Heart left ventricle (tissue), 13 donors: ENCODE measurements at regions not wholly inside any gene's neighbourhood (a gene's known extent, or its start where the extent isn't known, plus 50 kb on each side); places are given as distances from the start of the nearest gene placed in this dataset.

Experiments used
- POLR2A ChIP-seq, 2 donors: fragments of 450-650 bp; IDR thresholded peaks; one replicate each; pipeline ENCODE4 v1.6.1; 2017; ENCODE audit warnings: antibody characterized with exemption in 2 of 2, mild to moderate bottlenecking in 2 of 2, moderate library complexity in 2 of 2
- TF ChIP-seq, protein P1 (sequence below), 12 donors: fragments of 200-600 bp; sonication (generic) in 4 of 12; IDR thresholded peaks; one replicate each; pipeline versions ENCODE4 v1.5.0 to v1.8.0; 2018 to 2022; ENCODE audit warnings: antibody characterized with exemption in 12 of 12, mild to moderate bottlenecking in 5 of 12
- donor health status: ischemic (EF 13 %, LVEDD 7.1; RV severe dilation, severe dysfunction).
- donor health status: DM: no; HTN: yes; CAD: no.
- donor health status: DM: no; HTN: no; CAD: no.
- donor health status: ischemic (EF 25% LVEDD 6.9; RV normal size, moderate dysfunction).
- donor health status: ischemic (EF 25% LVEDD 5.7; RV mildly dilated, moderate dysfunction).
- donor health status: ischemic (EF 35%, LVEDD 5.7; RV mildly dilated, moderate dysfunction).
- donor health status: nonischemic (EF 11% LVEDD 7.7; RV severe dilation, severe dysfunction).
- donor health status: DM: yes; HTN: yes; CAD: no.
- donor health status: PGD.
- donor health status: ischemic (EF 29% LVEDD 5.4; RV normal size, mild dysfunction).
- donor health status: nonischemic (EF 23%, LVEDD 6.1; RV moderate dilation, normal function).

DNA sequence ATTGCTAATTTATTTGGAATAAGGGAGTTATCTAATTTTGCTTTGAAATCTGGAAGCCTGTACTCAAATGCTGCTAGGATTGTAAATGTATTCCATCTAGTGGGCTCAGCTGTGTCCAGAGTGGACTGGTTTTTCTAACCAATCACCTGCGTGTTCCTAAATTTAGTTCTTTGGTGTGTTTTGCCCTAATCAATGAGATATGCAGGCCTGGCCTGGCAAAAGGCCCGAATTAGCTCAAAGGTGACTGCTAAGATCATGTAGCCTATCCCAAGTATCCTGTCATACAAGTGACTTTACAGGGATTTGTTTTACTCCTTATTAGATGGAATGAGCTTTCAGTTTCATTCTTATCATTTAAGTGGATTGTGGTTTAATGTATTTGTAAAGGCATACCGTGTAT lies 51.3 kb upstream of the ARMC2 start:
- no peak for TF ChIP-seq POLR2A (IDR thresholded peaks at IDR 0.05)
- TF ChIP-seq, protein P1, sequence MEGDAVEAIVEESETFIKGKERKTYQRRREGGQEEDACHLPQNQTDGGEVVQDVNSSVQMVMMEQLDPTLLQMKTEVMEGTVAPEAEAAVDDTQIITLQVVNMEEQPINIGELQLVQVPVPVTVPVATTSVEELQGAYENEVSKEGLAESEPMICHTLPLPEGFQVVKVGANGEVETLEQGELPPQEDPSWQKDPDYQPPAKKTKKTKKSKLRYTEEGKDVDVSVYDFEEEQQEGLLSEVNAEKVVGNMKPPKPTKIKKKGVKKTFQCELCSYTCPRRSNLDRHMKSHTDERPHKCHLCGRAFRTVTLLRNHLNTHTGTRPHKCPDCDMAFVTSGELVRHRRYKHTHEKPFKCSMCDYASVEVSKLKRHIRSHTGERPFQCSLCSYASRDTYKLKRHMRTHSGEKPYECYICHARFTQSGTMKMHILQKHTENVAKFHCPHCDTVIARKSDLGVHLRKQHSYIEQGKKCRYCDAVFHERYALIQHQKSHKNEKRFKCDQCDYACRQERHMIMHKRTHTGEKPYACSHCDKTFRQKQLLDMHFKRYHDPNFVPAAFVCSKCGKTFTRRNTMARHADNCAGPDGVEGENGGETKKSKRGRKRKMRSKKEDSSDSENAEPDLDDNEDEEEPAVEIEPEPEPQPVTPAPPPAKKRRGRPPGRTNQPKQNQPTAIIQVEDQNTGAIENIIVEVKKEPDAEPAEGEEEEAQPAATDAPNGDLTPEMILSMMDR (IDR thresholded peaks at IDR 0.05), result no peak
